ENCODE measurements at regions not wholly inside any gene's neighbourhood (a gene's known extent, or its start where the extent isn't known, plus 50 kb on each side); places are given as distances from the start of the nearest gene placed in this dataset.

DNA sequence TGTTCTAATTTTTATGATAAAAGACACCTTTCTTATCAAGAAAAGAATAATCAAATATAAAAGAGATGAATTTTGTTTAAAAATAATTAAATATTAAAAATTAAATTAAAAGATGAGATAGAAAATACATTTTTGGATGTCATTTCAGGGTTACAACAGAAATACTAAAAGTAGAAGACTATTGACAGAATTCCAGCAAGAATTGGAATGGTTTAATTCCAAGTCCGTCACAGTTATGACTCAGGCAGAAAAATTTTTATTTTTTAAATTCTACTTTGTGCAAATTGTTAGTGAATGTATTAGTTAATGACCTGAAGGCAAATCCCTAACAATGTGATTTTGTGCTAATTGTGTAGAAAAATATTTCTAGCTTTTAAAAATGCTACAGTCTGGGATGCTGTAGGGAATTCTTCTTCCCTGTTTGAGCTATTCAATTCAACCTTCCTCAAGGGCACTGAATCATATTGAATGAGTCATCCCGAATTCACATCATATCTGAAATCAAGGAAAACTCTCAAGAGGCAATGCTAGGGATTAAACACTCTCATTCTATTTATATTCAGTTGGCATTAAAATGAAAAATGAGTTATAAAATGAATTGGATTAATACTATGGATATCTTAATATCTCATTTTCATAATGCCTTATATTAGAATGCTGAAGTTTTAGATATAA, 633.5 kb upstream of the ATXN8OS start:
- no peak overlapping the region for H3K4me3 Mint-ChIP-seq
- no peaks in the 10 kb centered on the region for H3K9me3 Mint-ChIP-seq
- DNase-seq (ENCODE audit: extremely low spot score, unreplicated experiment): no peak
- H3K36me3 Mint-ChIP-seq: no peaks in the 10 kb centered on the region
- H3K27me3 Mint-ChIP-seq: no peaks in the 10 kb centered on the region
- TF ChIP-seq CTCF (conservative IDR thresholded peaks at IDR 0.05): no peak
- no peak overlapping the region for H3K27ac Mint-ChIP-seq
- no peaks in the 10 kb centered on the region for H3K4me1 Mint-ChIP-seq (ENCODE audit: unreplicated experiment)

- Mint-ChIP-seq H3K9me3 (no peaks in the 10 kb centered on the region), H3K27me3 (no peaks in the 10 kb centered on the region), H3K36me3 (no peaks in the 10 kb centered on the region), H3K4me1 (ENCODE audit: unreplicated experiment) (no peaks in the 10 kb centered on the region), H3K4me3 (no peak overlapping the region), H3K27ac (no peak overlapping the region)
- DNase-seq (ENCODE audit: extremely low spot score, unreplicated experiment): no peak
- no peak for TF ChIP-seq CTCF (conservative IDR thresholded peaks at IDR 0.05)
These were observed 639.0 kb upstream of the ATXN8OS start for GRCh38 chr13:69468624-69469023.

- no peak for TF ChIP-seq CTCF (conservative IDR thresholded peaks at IDR 0.05)
- no peak for DNase-seq (ENCODE audit: extremely low spot score, unreplicated experiment)
- peaks cover 7% of the 10 kb centered on the region for H3K4me1 Mint-ChIP-seq (ENCODE audit: unreplicated experiment)
- H3K4me3 Mint-ChIP-seq: no peak overlapping the region
- H3K36me3 Mint-ChIP-seq: no peaks in the 10 kb centered on the region
- H3K9me3 Mint-ChIP-seq: no peaks in the 10 kb centered on the region
- H3K27ac Mint-ChIP-seq: no peak overlapping the region
- H3K27me3 Mint-ChIP-seq: no peaks in the 10 kb centered on the region
These were observed 646.2 kb upstream of the ATXN8OS start for GRCh38 chr13:69461397-69461796.

DNA sequence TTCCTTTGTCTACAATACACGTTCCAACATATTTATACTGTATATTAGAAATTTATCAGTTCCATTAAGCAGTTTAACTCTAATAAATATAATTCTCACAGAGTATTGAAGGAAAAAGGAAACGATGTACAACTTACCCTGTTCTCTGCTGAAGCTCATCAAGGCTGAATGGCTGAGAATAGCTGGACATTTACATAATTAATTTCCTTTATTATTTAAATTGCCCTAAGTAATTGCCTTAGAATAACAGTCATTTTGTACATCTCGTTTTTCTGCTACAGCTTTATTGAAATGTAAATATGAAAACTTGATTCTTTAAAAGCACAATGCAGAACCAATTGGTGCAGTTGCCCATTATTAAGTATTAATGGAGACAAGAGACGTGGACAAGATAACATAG, 648.3 kb upstream of the ATXN8OS start:
- Mint-ChIP-seq H3K4me3 (no peak overlapping the region), H3K36me3 (no peaks in the 10 kb centered on the region), H3K4me1 (ENCODE audit: unreplicated experiment) (peaks cover 7% of the 10 kb centered on the region), H3K27me3 (no peaks in the 10 kb centered on the region), H3K27ac (no peak overlapping the region), H3K9me3 (no peaks in the 10 kb centered on the region)
- DNase-seq (ENCODE audit: extremely low spot score, unreplicated experiment): no peak
- TF ChIP-seq CTCF (conservative IDR thresholded peaks at IDR 0.05): no peak

DNA sequence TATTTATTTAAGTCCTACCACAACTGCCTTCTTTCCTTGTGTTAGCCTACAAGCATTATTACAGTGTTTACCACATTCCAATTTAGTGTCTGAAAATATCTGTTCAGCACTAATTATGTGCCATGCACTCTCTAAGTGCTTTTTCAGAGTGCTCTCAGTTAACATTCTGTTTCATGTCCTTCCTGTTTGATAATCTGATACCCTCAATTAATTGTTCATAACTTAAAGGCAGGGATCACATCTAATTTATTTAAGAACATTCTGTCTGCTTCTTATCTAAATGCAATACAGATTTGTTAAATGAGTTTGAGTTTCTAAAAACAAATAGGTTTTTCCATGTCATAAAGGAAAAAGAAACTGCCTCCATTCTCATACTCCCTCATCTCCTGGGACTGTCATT, 649.6 kb upstream of the ATXN8OS start:
- Mint-ChIP-seq H3K27ac (no peak overlapping the region), H3K9me3 (no peaks in the 10 kb centered on the region), H3K4me3 (no peak overlapping the region), H3K27me3 (no peaks in the 10 kb centered on the region), H3K4me1 (ENCODE audit: unreplicated experiment) (peaks cover 7% of the 10 kb centered on the region), H3K36me3 (no peaks in the 10 kb centered on the region)
- TF ChIP-seq CTCF (conservative IDR thresholded peaks at IDR 0.05): no peak
- no peak for DNase-seq (ENCODE audit: extremely low spot score, unreplicated experiment)

- Mint-ChIP-seq H3K27ac (no peak overlapping the region), H3K4me1 (ENCODE audit: unreplicated experiment) (no peaks in the 10 kb centered on the region), H3K9me3 (no peaks in the 10 kb centered on the region), H3K27me3 (no peaks in the 10 kb centered on the region), H3K4me3 (no peak overlapping the region), H3K36me3 (no peaks in the 10 kb centered on the region)
- no peak for TF ChIP-seq CTCF (conservative IDR thresholded peaks at IDR 0.05)
- no peak for DNase-seq (ENCODE audit: extremely low spot score, unreplicated experiment)
These were observed 657.4 kb upstream of the ATXN8OS start for GRCh38 chr13:69450245-69450644.
